HepG2 (cell line): ENCODE measurements at regions not wholly inside any gene's neighbourhood (a gene's known extent, or its start where the extent isn't known, plus 50 kb on each side); places are given as distances from the start of the nearest gene placed in this dataset.

ENCODE experiments used
- ATAC-seq: fragments of 200-7000 bp; cut with Tn5 transposase; 3 replicates; pipeline ENCODE4 v1.9.1; 2020; ENCODE audit warnings: mild to moderate bottlenecking, moderate library complexity
- BruUV-seq: library from RNA; stranded (reverse); fragments of 400-500 nt; replicated peaks from 2 replicates; lab custom pipeline; 2021; lab: Mats Ljungman, UMichigan
- CTCF ChIA-PET: fragments of 300-600 bp; formaldehyde crosslinking; extraction: SDS; loops from one replicate; lab custom pipeline; 2021; ENCODE audit warnings: low total read pairs, inconsistent platforms, low intra/inter-chr PET ratio; lab: Yijun Ruan, JAX
- POLR2A ChIA-PET: fragments of 350-600 bp; sonication (Branson Sonifier 250); formaldehyde crosslinking; loops from one replicate; lab custom pipeline; 2020; ENCODE audit warnings: antibody characterized with exemption, inconsistent platforms; lab: Yijun Ruan, JAX
- DNase-seq: peaks from one replicate; pipeline ENCODE4 v3.0.0-alpha.2; 2015; ENCODE audit warnings: low spot score
- FAIRE-seq: peaks from 3 replicates; lab custom pipeline; 2011; peaks lifted over from hg19 to GRCh38; lab: Jason Lieb, UNC
- H2AFZ ChIP-seq: one replicate; pipeline ENCODE4 v1.6.1; 2011; ENCODE audit warnings: low read length, inconsistent platforms
- H3K27ac ChIP-seq: fragments of 300-600 bp; 3 replicates; pipeline ENCODE4 v1.8.0; 2011; ENCODE audit warnings: mixed run types, mild to moderate bottlenecking, mixed read lengths, low read length, inconsistent platforms; ENCODE audit not compliant: insufficient read depth; ENCODE audit errors: extremely low read length
- H3K27me3 ChIP-seq, 2 experiments: fragments of 200-600 bp in 1 of 2; 2 replicates in 1 of 2; 3 replicates in 1 of 2; pipeline versions ENCODE4 v1.6.0 to v1.8.0; 2011; ENCODE audit warnings: low read length in 2 of 2, mild to moderate bottlenecking in 2 of 2, moderate library complexity in 2 of 2, inconsistent platforms in 1 of 2; ENCODE audit not compliant: insufficient read depth in 2 of 2, control insufficient read depth in 1 of 2
- H3K36me3 ChIP-seq, 2 experiments: fragments of 200-600 bp in 1 of 2; replicated peaks in 1 of 2; 2 replicates in 1 of 2; 3 replicates in 1 of 2; pipeline versions ENCODE4 v1.5.1 to v1.8.0; 2011; ENCODE audit warnings: low read length in 2 of 2, inconsistent platforms in 1 of 2; ENCODE audit not compliant: insufficient read depth in 2 of 2, control insufficient read depth in 1 of 2
- H3K4me1 ChIP-seq: 2 replicates; pipeline ENCODE4 v1.5.1; 2012; ENCODE audit warnings: low read length, inconsistent platforms; ENCODE audit not compliant: insufficient read depth
- H3K4me2 ChIP-seq: 2 replicates; pipeline ENCODE4 v1.6.0; 2011; ENCODE audit warnings: low read depth, low read length, inconsistent platforms
- H3K4me3 ChIP-seq, 3 experiments: fragments of 200-600 bp in 1 of 3; sonication (generic), shearing (Covaris generic) in 1 of 3; replicated peaks in 1 of 3; 2 replicates each; pipeline ENCODE4 v1.5.1; 2011 to 2016; ENCODE audit warnings: low read length in 3 of 3, inconsistent platforms in 2 of 3, low read depth in 2 of 3, mild to moderate bottlenecking in 2 of 3, control low read depth in 1 of 3, mixed read lengths in 1 of 3; ENCODE audit not compliant: insufficient read depth in 1 of 3
- H3K79me2 ChIP-seq: one replicate; pipeline ENCODE4 v1.6.1; 2011; ENCODE audit warnings: low read length, inconsistent platforms; ENCODE audit not compliant: insufficient read depth
- H3K9ac ChIP-seq: 2 replicates; pipeline ENCODE4 v1.6.0; 2011; ENCODE audit warnings: mild to moderate bottlenecking, low read depth, low read length, inconsistent platforms; ENCODE audit not compliant: insufficient read depth
- H3K9me3 ChIP-seq: 2 replicates; pipeline ENCODE4 v1.5.1; 2012; ENCODE audit warnings: mild to moderate bottlenecking, low read length
- H4K20me1 ChIP-seq: 2 replicates; pipeline ENCODE4 v1.6.0; 2011; ENCODE audit warnings: inconsistent platforms, mild to moderate bottlenecking, low read length, moderate library complexity; ENCODE audit not compliant: insufficient read depth
- ATF4 ChIP-seq, 2 experiments: fragments of 450-650 bp in 1 of 2; sonication (generic) in 1 of 2; formaldehyde crosslinking; IDR thresholded peaks; 2 replicates each; pipeline versions ENCODE4 v1.5.0 to v1.8.0; 2020 to 2022; ENCODE audit warnings: mild to moderate bottlenecking in 1 of 2, missing genetic modification reagents in 1 of 2
- ETV6 ChIP-seq: sonication (generic); formaldehyde crosslinking; conservative IDR thresholded peaks from 2 replicates; pipeline ENCODE4 v1.4.0; 2020; ENCODE audit warnings: missing genetic modification reagents
- IRX3 ChIP-seq: sonication (generic); formaldehyde crosslinking; IDR thresholded peaks from 2 replicates; pipeline ENCODE4 v1.8.1; 2023; ENCODE audit warnings: mild to moderate bottlenecking, low read depth, missing genetic modification reagents, borderline replicate concordance
- MED13 ChIP-seq: sonication (generic); formaldehyde crosslinking; IDR thresholded peaks from 2 replicates; pipeline ENCODE4 v1.5.0; 2020; ENCODE audit warnings: missing genetic modification reagents
- MLXIP ChIP-seq: sonication (generic); formaldehyde crosslinking; IDR thresholded peaks from 2 replicates; pipeline ENCODE4 v1.9.0; 2021; ENCODE audit warnings: missing genetic modification reagents, borderline replicate concordance
- PAX8 ChIP-seq: sonication (generic); formaldehyde crosslinking; IDR thresholded peaks from 2 replicates; pipeline ENCODE4 v1.8.0; 2022; ENCODE audit warnings: mild to moderate bottlenecking, missing genetic modification reagents, borderline replicate concordance
- PLSCR1 ChIP-seq: sonication (generic); formaldehyde crosslinking; IDR thresholded peaks from 2 replicates; pipeline ENCODE4 v1.5.0; 2020; ENCODE audit warnings: missing genetic modification reagents, mild to moderate bottlenecking, borderline replicate concordance
- RCOR2 ChIP-seq: IDR thresholded peaks from 2 replicates; pipeline ENCODE4 v1.6.1; 2016; ENCODE audit warnings: missing biosample characterization, missing genetic modification reagents
- SUZ12 ChIP-seq: fragments of 150-350 bp; IDR thresholded peaks from 2 replicates; pipeline ENCODE4 v1.6.1; 2014; ENCODE audit warnings: low read depth, low read length
- TGIF2 ChIP-seq: IDR thresholded peaks from 2 replicates; pipeline ENCODE4 v1.6.1; 2016; ENCODE audit warnings: control low read depth, missing compliant biosample characterization
- YY1 ChIP-seq: IDR thresholded peaks from 2 replicates; pipeline ENCODE4 v1.6.1; 2011; ENCODE audit warnings: low read length, low read depth, moderate library complexity, mild to moderate bottlenecking; ENCODE audit not compliant: insufficient read depth, insufficient replicate concordance
- ZFP62 ChIP-seq: sonication (generic); formaldehyde crosslinking; IDR thresholded peaks from 2 replicates; pipeline ENCODE4 v1.4.0; 2020; ENCODE audit warnings: missing genetic modification reagents
- ZNF430 ChIP-seq: sonication (generic); formaldehyde crosslinking; IDR thresholded peaks from 2 replicates; pipeline ENCODE4 v1.9.0; 2021; ENCODE audit warnings: mild to moderate bottlenecking, missing genetic modification reagents
- ZNF597 ChIP-seq: sonication (generic); formaldehyde crosslinking; IDR thresholded peaks from 2 replicates; pipeline ENCODE4 v1.5.0; 2020; ENCODE audit warnings: missing genetic modification reagents
- ZNF75D ChIP-seq: sonication (generic); formaldehyde crosslinking; IDR thresholded peaks from 2 replicates; pipeline ENCODE4 v1.8.1; 2023; ENCODE audit warnings: missing genetic modification reagents, mild to moderate bottlenecking, borderline replicate concordance
- ZNF773 ChIP-seq: sonication (generic); formaldehyde crosslinking; IDR thresholded peaks from 2 replicates; pipeline ENCODE4 v1.4.0; 2020; ENCODE audit warnings: missing genetic modification reagents, borderline replicate concordance
- ZSCAN30 ChIP-seq: sonication (generic); formaldehyde crosslinking; IDR thresholded peaks from 2 replicates; pipeline ENCODE4 v1.5.0; 2020; ENCODE audit warnings: mild to moderate bottlenecking, missing genetic modification reagents
- WGBS: methylation state at CpG from one replicate; pipeline ENCODE4 v1.1.6; 2017; ENCODE audit warnings: low lambda C conversion rate; 5-methylcytosine and 5-hydroxymethylcytosine counted together
- in situ Hi-C: cut with HindIII; loops from 2 replicates; pipeline ENCODE4 v1.10.0; 2017; ENCODE audit warnings: low pct_unique_long_range_greater_than_20kb; ENCODE audit not compliant: extremely low pct_ligation_motif_present
- intact Hi-C: fragments of 100-400 bp; cut with micrococcal nuclease; formaldehyde crosslinking; loops from one replicate; pipeline ENCODE4 v1.10.0; 2022; ENCODE audit not compliant: unreplicated experiment

GRCh38 chr10:107733328-107734130 lies 569.0 kb upstream of the SORCS1 start:
- in situ Hi-C loops = no loop called here
- Histone ChIP-seq H3K9ac (no peak overlapping the region), H3K4me3 (no peak overlapping the region), H3K79me2 (no peaks in the 10 kb centered on the region), H3K27ac (no peak overlapping the region), H3K4me1 (no peaks in the 10 kb centered on the region), H3K9me3 (peaks cover 92% of the 10 kb centered on the region), H3K36me3 (no peaks in the 10 kb centered on the region), H3K27me3 (no peaks in the 10 kb centered on the region), H2AFZ (no peak overlapping the region), H3K4me2 (no peak overlapping the region), H4K20me1 (no peaks in the 10 kb centered on the region)
- no TSS peak for BruUV-seq
- POLR2A ChIA-PET = no interaction called here
- 2% methylated on average over 2 of the region's 2 CpGs for WGBS
- ATAC-seq (no peak), DNase-seq (no peak), FAIRE-seq (no peak)
- intact Hi-C loops = no loop called here
- CTCF ChIA-PET = no interaction called here
- TF ChIP-seq ETV6 (CRISPR knock-in tag) (no peak), ATF4 (CRISPR knock-in tag; IDR thresholded peaks at IDR 0.05) (no peak), TGIF2 (CRISPR knock-in tag) (no peak), IRX3 (CRISPR knock-in tag) (no peak), PAX8 (CRISPR knock-in tag) (no peak), ZNF597 (CRISPR knock-in tag) (no peak), PLSCR1 (CRISPR knock-in tag) (no peak), ZNF430 (CRISPR knock-in tag) (no peak), MLXIP (CRISPR knock-in tag) (no peak), ZSCAN30 (CRISPR knock-in tag) (no peak), SUZ12 (no peak), ZNF75D (CRISPR knock-in tag) (no peak), RCOR2 (CRISPR knock-in tag) (no peak), YY1 (no peak), MED13 (CRISPR knock-in tag) (no peak), ZNF773 (CRISPR knock-in tag) (no peak), ZFP62 (CRISPR knock-in tag) (no peak)
